Ectodermal cell (in vitro differentiated cells): ENCODE measurements at regions not wholly inside any gene's neighbourhood (a gene's known extent, or its start where the extent isn't known, plus 50 kb on each side); places are given as distances from the start of the nearest gene placed in this dataset.
"Not testable (repeated sequence)": the region's sequence is repeated elsewhere in the genome, so short reads cannot be mapped to it uniquely, and the experiment has no call there.

Source experiments
- H3K27ac ChIP-seq: 2 replicates; pipeline ENCODE4 v1.7.0; 2013; ENCODE audit warnings: mild to moderate bottlenecking, low read depth, low read length; ENCODE audit not compliant: insufficient read depth, poor library complexity, severe bottlenecking
- H3K27me3 ChIP-seq: 2 replicates; pipeline ENCODE4 v1.7.0; 2013; ENCODE audit warnings: mild to moderate bottlenecking, low read length; ENCODE audit not compliant: insufficient read depth, control insufficient read depth, poor library complexity, severe bottlenecking
- H3K36me3 ChIP-seq: one replicate; pipeline ENCODE4 v1.7.0; 2013; ENCODE audit warnings: low read length; ENCODE audit not compliant: control insufficient read depth, insufficient read depth
- H3K4me1 ChIP-seq: one replicate; pipeline ENCODE4 v1.7.0; 2013; ENCODE audit warnings: low read length; ENCODE audit not compliant: control insufficient read depth, insufficient read depth
- H3K4me3 ChIP-seq: 2 replicates; pipeline ENCODE4 v1.7.0; 2013; ENCODE audit warnings: low read depth, low read length, control low read depth; ENCODE audit not compliant: insufficient read depth
- H3K9me3 ChIP-seq: 2 replicates; pipeline ENCODE4 v1.7.0; 2013; ENCODE audit warnings: mild to moderate bottlenecking, low read length, moderate library complexity; ENCODE audit not compliant: control insufficient read depth
- WGBS, 2 experiments: methylation state at CpG; one replicate each; pipeline ENCODE4 v1.1.7; 2013; ENCODE audit warnings: missing lambda C conversion rate in 2 of 2; 5-methylcytosine and 5-hydroxymethylcytosine counted together

- WGBS, 2 experiments = 0% methylated on average over 1 of the region's 1 CpG
- no peaks in the 10 kb centered on the region for H3K36me3 ChIP-seq
- H3K4me3 ChIP-seq = no peak overlapping the region
- H3K4me1 ChIP-seq = no peaks in the 10 kb centered on the region
- no peaks in the 10 kb centered on the region for H3K27me3 ChIP-seq
- no peak overlapping the region for H3K27ac ChIP-seq
- no peaks in the 10 kb centered on the region for H3K9me3 ChIP-seq
Measured at GRCh38 chr3:21960033-21960432, 209.0 kb upstream of the ZNF385D start.

GRCh38 chr3:21962456-21962855 lies 211.4 kb upstream of the ZNF385D start:
- Histone ChIP-seq H3K27ac (no peak overlapping the region), H3K36me3 (no peaks in the 10 kb centered on the region), H3K4me3 (no peak overlapping the region), H3K9me3 (no peaks in the 10 kb centered on the region), H3K4me1 (no peaks in the 10 kb centered on the region), H3K27me3 (no peaks in the 10 kb centered on the region)
- 63% methylated on average over 1 of the region's 1 CpG; no CpG with 5 or more reads in 1 of the 2 experiments for WGBS, 2 experiments

- WGBS, 2 experiments = 94 to 95% methylated on average over 8 of the region's 8 CpGs
- not testable (repeated sequence) for H3K27me3 ChIP-seq, H3K4me1 ChIP-seq, H3K9me3 ChIP-seq, H3K27ac ChIP-seq, H3K4me3 ChIP-seq, H3K36me3 ChIP-seq
Measured at GRCh38 chr3:21966457-21966856, 215.4 kb upstream of the ZNF385D start.

- H3K9me3 ChIP-seq = no peaks in the 10 kb centered on the region
- no peaks in the 10 kb centered on the region for H3K4me1 ChIP-seq
- no peak overlapping the region for H3K4me3 ChIP-seq
- H3K27me3 ChIP-seq = no peaks in the 10 kb centered on the region
- 100% methylated on average over 1 of the region's 1 CpG for WGBS, 2 experiments
- no peak overlapping the region for H3K27ac ChIP-seq
- no peaks in the 10 kb centered on the region for H3K36me3 ChIP-seq
Measured at GRCh38 chr3:21979706-21980105, 228.7 kb upstream of the ZNF385D start.

- no peaks in the 10 kb centered on the region for H3K27me3 ChIP-seq
- WGBS, 2 experiments = 62 to 67% methylated on average over 3 of the region's 5 CpGs
- no peaks in the 10 kb centered on the region for H3K9me3 ChIP-seq
- no peaks in the 10 kb centered on the region for H3K36me3 ChIP-seq
- no peak overlapping the region for H3K4me3 ChIP-seq
- H3K4me1 ChIP-seq = no peaks in the 10 kb centered on the region
- no peak overlapping the region for H3K27ac ChIP-seq
Measured at GRCh38 chr3:21989341-21990042, 238.5 kb upstream of the ZNF385D start.

GRCh38 chr3:21991061-21991460 lies 240.1 kb upstream of the ZNF385D start:
- no peaks in the 10 kb centered on the region for H3K4me1 ChIP-seq
- whole genome bisulfite sequencing, 2 experiments = 95 to 100% methylated on average over 2 to 3 of the region's 3 CpGs

GRCh38 chr3:21995079-21995607 lies 244.1 kb upstream of the ZNF385D start:
- no peaks in the 10 kb centered on the region for H3K9me3 ChIP-seq
- 84 to 86% methylated on average over 2 of the region's 2 CpGs for WGBS, 2 experiments
- no peaks in the 10 kb centered on the region for H3K36me3 ChIP-seq
- no peak overlapping the region for H3K27ac ChIP-seq
- H3K4me3 ChIP-seq = no peak overlapping the region
- no peaks in the 10 kb centered on the region for H3K27me3 ChIP-seq
- no peaks in the 10 kb centered on the region for H3K4me1 ChIP-seq

More at GRCh38 chr3:21991061-21991460, 240.1 kb upstream of the ZNF385D start:
- no peak overlapping the region for H3K27ac ChIP-seq
- no peaks in the 10 kb centered on the region for H3K27me3 ChIP-seq
- no peaks in the 10 kb centered on the region for H3K36me3 ChIP-seq
- no peaks in the 10 kb centered on the region for H3K9me3 ChIP-seq
- H3K4me3 ChIP-seq = no peak overlapping the region

- Histone ChIP-seq H3K27ac (no peak overlapping the region), H3K4me1 (no peaks in the 10 kb centered on the region), H3K4me3 (no peak overlapping the region), H3K27me3 (no peaks in the 10 kb centered on the region), H3K36me3 (no peaks in the 10 kb centered on the region), H3K9me3 (no peaks in the 10 kb centered on the region)
- 96 to 100% methylated on average over 2 of the region's 2 CpGs for WGBS, 2 experiments
Measured at GRCh38 chr3:22007368-22007767, 256.4 kb upstream of the ZNF385D start.

- H3K27ac ChIP-seq = no peak overlapping the region
- H3K4me3 ChIP-seq = no peak overlapping the region
- H3K27me3 ChIP-seq = no peaks in the 10 kb centered on the region
- H3K4me1 ChIP-seq = no peaks in the 10 kb centered on the region
- WGBS, 2 experiments = no CpG with 5 or more reads among the region's 2 CpGs
- H3K36me3 ChIP-seq = no peaks in the 10 kb centered on the region
- H3K9me3 ChIP-seq = no peaks in the 10 kb centered on the region
Measured at GRCh38 chr3:22010997-22011396, 260.0 kb upstream of the ZNF385D start.

- no peaks in the 10 kb centered on the region for H3K36me3 ChIP-seq
- no peaks in the 10 kb centered on the region for H3K9me3 ChIP-seq
- no peak overlapping the region for H3K4me3 ChIP-seq
- no peaks in the 10 kb centered on the region for H3K27me3 ChIP-seq
- no peaks in the 10 kb centered on the region for H3K4me1 ChIP-seq
- H3K27ac ChIP-seq = no peak overlapping the region
Measured at GRCh38 chr3:22012471-22012870, 261.5 kb upstream of the ZNF385D start.
